DND-41 (cell line): ENCODE measurements at regions not wholly inside any gene's neighbourhood (a gene's known extent, or its start where the extent isn't known, plus 50 kb on each side); places are given as distances from the start of the nearest gene placed in this dataset.

Experiments
- EZH2 ChIP-seq: IDR thresholded peaks from 3 replicates; pipeline ENCODE4 v1.6.1; 2012; ENCODE audit warnings: borderline replicate concordance, low read depth, mild to moderate bottlenecking, moderate library complexity, low read length, inconsistent platforms; ENCODE audit not compliant: severe bottlenecking
- TF ChIP-seq, protein P1 (sequence below): IDR thresholded peaks from 2 replicates; pipeline ENCODE4 v1.5.1; 2012; ENCODE audit warnings: borderline replicate concordance, low read length, moderate library complexity, mild to moderate bottlenecking; ENCODE audit not compliant: poor library complexity, severe bottlenecking; ENCODE audit errors: extremely low read depth

DNA sequence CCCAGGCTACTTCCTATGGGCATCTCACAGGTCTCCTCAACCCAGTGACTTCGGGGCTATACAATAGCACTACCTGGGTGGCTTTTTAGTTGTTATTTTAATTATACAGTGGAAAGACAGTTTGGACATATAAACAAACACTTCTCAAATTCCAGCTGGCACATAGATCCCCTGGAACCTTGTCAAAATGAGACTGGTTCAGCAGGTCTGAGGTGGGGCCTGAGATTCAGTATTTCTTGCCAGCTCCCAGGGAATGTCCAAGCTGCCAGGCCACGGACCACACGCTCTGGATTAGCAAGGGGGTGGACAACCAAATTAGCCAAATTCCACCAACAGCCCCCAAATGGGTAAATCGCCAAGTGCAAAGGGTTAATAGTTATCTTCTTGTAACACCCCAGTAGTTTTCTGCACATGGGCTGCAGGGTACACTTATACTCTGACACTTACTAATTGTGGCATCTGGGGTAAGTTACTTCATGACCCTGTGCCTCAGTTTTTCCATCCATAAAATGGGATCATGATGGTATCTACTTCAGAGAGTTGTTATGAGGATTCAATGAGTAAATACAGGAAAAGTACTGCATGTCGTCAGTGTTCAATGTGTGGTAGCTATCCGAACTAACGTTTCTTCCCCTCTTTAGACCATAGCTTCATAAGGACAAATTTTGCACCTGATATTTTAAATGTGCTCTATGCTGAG, 789.4 kb upstream of the TBX3 start:
- TF ChIP-seq, protein P1, sequence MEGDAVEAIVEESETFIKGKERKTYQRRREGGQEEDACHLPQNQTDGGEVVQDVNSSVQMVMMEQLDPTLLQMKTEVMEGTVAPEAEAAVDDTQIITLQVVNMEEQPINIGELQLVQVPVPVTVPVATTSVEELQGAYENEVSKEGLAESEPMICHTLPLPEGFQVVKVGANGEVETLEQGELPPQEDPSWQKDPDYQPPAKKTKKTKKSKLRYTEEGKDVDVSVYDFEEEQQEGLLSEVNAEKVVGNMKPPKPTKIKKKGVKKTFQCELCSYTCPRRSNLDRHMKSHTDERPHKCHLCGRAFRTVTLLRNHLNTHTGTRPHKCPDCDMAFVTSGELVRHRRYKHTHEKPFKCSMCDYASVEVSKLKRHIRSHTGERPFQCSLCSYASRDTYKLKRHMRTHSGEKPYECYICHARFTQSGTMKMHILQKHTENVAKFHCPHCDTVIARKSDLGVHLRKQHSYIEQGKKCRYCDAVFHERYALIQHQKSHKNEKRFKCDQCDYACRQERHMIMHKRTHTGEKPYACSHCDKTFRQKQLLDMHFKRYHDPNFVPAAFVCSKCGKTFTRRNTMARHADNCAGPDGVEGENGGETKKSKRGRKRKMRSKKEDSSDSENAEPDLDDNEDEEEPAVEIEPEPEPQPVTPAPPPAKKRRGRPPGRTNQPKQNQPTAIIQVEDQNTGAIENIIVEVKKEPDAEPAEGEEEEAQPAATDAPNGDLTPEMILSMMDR: no peak
- TF ChIP-seq EZH2: no peak
